ENCODE measurements at regions not wholly inside any gene's neighbourhood (a gene's known extent, or its start where the extent isn't known, plus 50 kb on each side); places are given as distances from the start of the nearest gene placed in this dataset.

DNA sequence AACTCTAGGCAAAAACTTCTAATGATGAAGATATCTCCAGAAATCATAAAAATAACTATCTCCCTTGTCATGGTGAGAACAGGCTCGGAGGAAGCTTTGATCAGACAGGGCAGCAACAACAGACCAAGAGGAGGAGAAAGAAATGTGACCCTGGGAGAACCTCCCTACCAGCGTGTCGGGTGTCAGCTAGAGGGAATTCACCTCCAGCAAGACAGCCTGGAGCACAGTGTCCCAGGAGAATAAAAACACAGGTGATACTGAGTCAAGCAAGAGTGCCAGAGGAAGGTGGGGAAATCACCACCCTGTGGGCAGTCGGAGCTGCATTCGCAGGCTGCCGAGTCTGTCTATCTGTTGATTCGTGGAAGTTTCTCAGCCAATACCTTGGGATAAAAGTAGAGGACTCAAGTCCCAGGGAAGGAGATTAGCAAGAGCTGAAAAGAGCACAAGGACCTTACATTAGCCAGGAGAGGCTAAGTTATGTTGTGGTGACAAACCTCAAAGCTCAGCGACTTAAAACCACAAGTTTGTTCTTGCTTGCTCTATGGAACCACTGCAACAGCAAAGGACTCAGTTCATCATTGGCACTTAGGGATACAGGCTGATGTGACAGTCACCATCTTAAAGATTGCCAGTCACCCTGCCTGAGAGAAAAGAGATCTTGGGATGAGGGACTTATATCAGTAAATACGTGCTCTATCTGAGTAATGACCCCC lies 598.3 kb downstream of the CCDC171 start:
- Mint-ChIP-seq H3K4me3 (no peak overlapping the region), H3K27me3 (ENCODE audit: low read depth) (peaks cover 17% of the 10 kb centered on the region), H3K27ac (no peak overlapping the region), H3K4me1 (ENCODE audit: low read depth) (peaks cover 11% of the 10 kb centered on the region), H3K9me3 (no peaks in the 10 kb centered on the region), H3K36me3 (ENCODE audit: low read depth) (no peaks in the 10 kb centered on the region)
- no peak for DNase-seq
- intact Hi-C loops (cut with micrococcal nuclease) = no loop called here
- CTCF ChIA-PET = no interaction called here

DNA sequence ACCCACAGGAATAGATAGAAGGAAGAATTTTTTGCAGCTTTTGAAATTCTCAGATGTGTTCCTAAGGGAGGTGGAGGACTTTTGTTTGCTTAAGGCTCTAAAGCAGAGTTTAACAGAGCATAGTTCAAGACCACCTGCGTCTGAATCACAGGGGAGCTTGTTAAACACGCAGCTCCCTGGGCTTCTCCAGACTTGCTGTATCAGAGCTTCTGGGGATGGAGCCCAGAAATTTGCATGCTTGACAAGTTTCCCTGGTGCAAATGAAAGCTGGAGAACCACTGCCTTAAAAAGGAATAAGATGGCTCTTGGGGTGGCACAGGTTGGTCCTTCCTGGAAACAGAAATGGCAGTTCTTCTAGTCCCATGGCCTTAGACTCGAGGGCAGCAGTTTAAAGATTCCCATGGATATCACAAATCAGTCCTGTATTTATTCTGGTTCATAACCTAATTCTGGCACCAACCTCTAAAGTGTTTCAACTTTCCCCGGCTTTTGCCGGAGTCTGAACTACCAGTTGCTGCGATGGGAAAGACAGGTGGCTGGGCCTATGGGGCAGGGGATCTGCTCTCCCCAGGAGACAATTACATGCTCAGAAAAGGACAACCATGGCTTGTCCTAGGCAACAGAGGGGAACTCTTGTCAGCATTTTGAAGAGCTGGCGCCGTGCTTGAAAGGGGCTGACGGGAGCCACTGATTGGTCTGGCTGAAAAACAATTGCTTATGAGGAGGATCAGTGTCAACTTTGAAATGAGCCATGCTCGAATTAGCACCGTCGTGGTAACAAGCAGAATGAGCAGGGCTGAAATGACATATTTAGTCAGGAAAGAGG lies 599.6 kb downstream of the CCDC171 start:
- CTCF ChIA-PET = no interaction called here
- intact Hi-C loops (cut with micrococcal nuclease) = no loop called here
- H3K4me3 Mint-ChIP-seq = no peak overlapping the region
- no peak for DNase-seq
- H3K36me3 Mint-ChIP-seq (ENCODE audit: low read depth) = no peaks in the 10 kb centered on the region
- no peak overlapping the region for H3K27ac Mint-ChIP-seq
- peaks cover 11% of the 10 kb centered on the region for H3K4me1 Mint-ChIP-seq (ENCODE audit: low read depth)
- no peaks in the 10 kb centered on the region for H3K9me3 Mint-ChIP-seq
- peaks cover 17% of the 10 kb centered on the region for H3K27me3 Mint-ChIP-seq (ENCODE audit: low read depth)

DNA sequence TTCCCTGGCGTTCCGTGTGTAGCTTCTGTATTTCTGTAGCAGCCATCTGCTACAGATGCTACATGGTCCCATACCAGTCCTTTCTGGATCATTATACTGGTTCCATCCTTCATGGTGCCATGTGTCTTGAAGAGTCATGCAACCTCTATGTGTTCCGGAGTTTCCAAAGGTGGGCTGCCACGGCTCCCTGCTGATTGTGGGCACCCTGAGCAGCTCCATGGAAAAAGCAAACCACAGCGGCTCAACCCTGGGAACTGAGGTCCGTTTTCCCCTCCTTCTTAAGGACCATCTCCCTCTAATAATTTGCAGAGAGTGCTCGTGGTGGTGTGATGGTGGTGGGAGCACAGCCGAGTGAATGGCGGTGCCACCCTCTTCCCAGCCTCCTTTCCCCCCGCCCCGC lies 600.4 kb downstream of the CCDC171 start:
- no peaks in the 10 kb centered on the region for H3K36me3 Mint-ChIP-seq (ENCODE audit: low read depth)
- no peak overlapping the region for H3K27ac Mint-ChIP-seq
- H3K27me3 Mint-ChIP-seq (ENCODE audit: low read depth) = peaks cover 17% of the 10 kb centered on the region
- H3K4me1 Mint-ChIP-seq (ENCODE audit: low read depth) = peaks cover 11% of the 10 kb centered on the region
- intact Hi-C loops (cut with micrococcal nuclease) = no loop called here
- no peak for DNase-seq
- no peaks in the 10 kb centered on the region for H3K9me3 Mint-ChIP-seq
- no peak overlapping the region for H3K4me3 Mint-ChIP-seq
- CTCF ChIA-PET = no interaction called here

DNA sequence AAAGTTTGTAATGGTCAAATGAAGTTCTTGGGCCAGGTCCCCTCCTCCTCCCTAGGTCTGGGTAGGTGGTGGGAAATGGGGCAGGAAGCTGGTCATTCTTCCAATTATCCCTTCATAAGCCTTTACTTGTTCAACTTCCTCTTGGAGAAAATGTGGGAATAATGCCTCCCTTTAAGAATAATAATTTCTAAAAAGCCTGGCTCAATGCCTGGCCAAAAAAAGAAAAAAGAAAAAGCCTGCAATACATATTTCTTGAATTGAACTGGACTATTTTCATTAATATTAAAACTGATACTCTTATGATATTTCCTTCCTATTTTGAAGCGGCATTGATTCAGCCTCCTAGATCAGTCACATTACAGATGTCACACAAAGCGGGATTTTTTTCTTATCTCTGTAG lies 600.9 kb downstream of the CCDC171 start:
- H3K4me1 Mint-ChIP-seq (ENCODE audit: low read depth) = peaks cover 11% of the 10 kb centered on the region
- H3K27ac Mint-ChIP-seq = no peak overlapping the region
- peaks cover 17% of the 10 kb centered on the region for H3K27me3 Mint-ChIP-seq (ENCODE audit: low read depth)
- no peaks in the 10 kb centered on the region for H3K36me3 Mint-ChIP-seq (ENCODE audit: low read depth)
- no peaks in the 10 kb centered on the region for H3K9me3 Mint-ChIP-seq
- no peak overlapping the region for H3K4me3 Mint-ChIP-seq
- intact Hi-C loops (cut with micrococcal nuclease) = no loop called here
- CTCF ChIA-PET = no interaction called here
- DNase-seq = no peak

DNA sequence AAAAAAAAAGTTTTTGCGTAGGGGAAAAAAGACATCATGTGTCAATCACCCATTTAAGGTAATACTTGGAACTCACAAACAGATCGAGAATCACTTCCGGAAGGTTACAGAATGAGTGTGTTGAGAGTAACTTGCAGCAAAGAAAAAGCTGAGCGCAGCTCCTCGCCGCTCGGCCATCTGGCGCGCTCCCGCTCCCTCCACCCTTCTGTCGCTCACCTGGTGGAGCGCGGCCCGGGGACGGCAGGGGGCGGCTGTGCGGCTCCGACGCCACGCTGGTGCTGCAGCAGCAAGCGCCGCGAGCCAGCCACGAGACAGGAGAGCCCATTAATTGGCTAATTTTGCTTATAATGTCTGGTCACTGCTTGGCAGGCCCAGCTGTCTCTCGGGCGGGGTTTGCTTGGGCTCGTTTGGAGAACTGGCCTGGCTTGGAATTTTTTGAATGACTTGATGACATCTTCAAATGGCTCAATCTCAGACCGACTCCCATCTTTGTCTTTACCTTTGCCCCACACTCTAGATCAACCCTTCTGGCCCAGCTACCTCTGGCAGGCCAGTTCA lies 601.8 kb downstream of the CCDC171 start:
- no peak overlapping the region for H3K4me3 Mint-ChIP-seq
- H3K27ac Mint-ChIP-seq = no peak overlapping the region
- peak; percentile 64 for DNase-seq
- no peaks in the 10 kb centered on the region for H3K9me3 Mint-ChIP-seq
- peaks cover 17% of the 10 kb centered on the region for H3K27me3 Mint-ChIP-seq (ENCODE audit: low read depth)
- no peaks in the 10 kb centered on the region for H3K36me3 Mint-ChIP-seq (ENCODE audit: low read depth)
- CTCF ChIA-PET = no interaction called here
- peaks cover 11% of the 10 kb centered on the region for H3K4me1 Mint-ChIP-seq (ENCODE audit: low read depth)
- intact Hi-C loops (cut with micrococcal nuclease) = no loop called here

DNA sequence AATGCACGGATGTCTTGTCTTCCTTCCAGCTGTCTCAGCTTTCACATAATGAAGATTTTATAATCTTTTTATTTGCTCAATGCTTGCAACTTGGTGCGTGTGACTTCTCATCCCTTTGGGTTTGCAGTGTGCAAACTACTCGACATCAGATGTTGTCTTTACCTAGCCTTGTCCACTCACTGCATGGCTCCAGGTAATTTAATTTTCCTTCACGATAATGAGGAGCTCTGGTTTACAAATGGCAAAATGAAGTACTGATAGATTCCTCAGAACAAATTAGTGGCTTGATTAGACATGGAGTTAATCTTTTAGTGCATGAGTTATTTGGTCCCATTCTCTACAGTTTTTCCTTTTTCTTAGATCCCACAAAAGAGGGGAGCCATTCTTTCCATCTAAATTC lies 603.0 kb downstream of the CCDC171 start:
- Mint-ChIP-seq H3K36me3 (ENCODE audit: low read depth) (no peaks in the 10 kb centered on the region), H3K27me3 (ENCODE audit: low read depth) (peaks cover 17% of the 10 kb centered on the region), H3K4me1 (ENCODE audit: low read depth) (peaks cover 11% of the 10 kb centered on the region), H3K27ac (no peak overlapping the region), H3K4me3 (no peak overlapping the region), H3K9me3 (no peaks in the 10 kb centered on the region)
- CTCF ChIA-PET = interaction anchor here (0.7 kb wide), 1 partner anchor 48 kb away, joined by 3 read pairs; no protein-coding TSS in a partner anchor
- intact Hi-C loops (cut with micrococcal nuclease) = no loop called here
- no peak for DNase-seq

DNA sequence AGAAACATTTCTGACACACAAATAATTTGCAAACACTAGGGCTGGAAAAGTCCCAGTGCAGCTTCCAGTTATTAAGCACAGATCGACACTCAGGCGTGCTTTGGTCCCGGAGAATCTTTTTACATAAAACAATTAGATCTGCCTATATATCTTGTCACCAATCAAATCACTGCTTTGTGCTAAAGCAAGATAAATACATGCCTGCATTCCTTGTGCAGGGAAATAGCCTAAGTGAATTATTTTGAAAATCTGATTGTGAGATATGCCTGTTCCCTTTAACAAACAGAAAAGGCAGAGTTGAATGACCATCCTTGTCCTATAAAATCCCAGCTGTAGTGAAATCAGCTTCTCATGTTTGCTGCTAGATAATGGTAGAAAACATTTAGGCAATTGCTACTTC lies 604.4 kb downstream of the CCDC171 start:
- CTCF ChIA-PET = interaction anchor here (0.6 kb wide), 1 partner anchor 96 kb away, joined by 3 read pairs; no protein-coding TSS in a partner anchor
- no peak for DNase-seq
- intact Hi-C loops (cut with micrococcal nuclease) = no loop called here
- Mint-ChIP-seq H3K27me3 (ENCODE audit: low read depth) (peaks cover 13% of the 10 kb centered on the region), H3K4me1 (ENCODE audit: low read depth) (peaks cover 11% of the 10 kb centered on the region), H3K9me3 (no peaks in the 10 kb centered on the region), H3K4me3 (no peak overlapping the region), H3K36me3 (ENCODE audit: low read depth) (no peaks in the 10 kb centered on the region), H3K27ac (no peak overlapping the region)

DNA sequence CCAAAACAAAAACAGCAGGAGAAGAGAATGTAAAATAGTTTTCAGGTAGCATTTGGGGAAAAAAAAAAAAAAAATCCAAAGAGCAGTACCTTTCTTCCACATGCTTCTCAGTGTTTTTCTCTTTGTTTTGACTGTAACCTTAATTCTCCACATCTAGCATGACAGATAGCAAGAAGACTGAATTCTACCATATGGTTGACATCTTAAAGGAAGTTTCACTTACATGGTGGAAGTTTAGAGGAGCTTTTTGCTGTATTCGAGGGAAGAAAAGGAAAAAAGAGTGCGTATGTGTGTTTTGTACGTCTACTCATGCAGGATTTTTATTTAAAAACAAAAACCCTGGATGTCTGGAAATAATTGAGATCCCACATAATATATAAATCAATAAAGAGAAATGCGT lies 604.8 kb downstream of the CCDC171 start:
- no peak for DNase-seq
- intact Hi-C loops (cut with micrococcal nuclease) = no loop called here
- H3K36me3 Mint-ChIP-seq (ENCODE audit: low read depth) = no peaks in the 10 kb centered on the region
- H3K4me1 Mint-ChIP-seq (ENCODE audit: low read depth) = peaks cover 11% of the 10 kb centered on the region
- no peaks in the 10 kb centered on the region for H3K9me3 Mint-ChIP-seq
- peaks cover 13% of the 10 kb centered on the region for H3K27me3 Mint-ChIP-seq (ENCODE audit: low read depth)
- CTCF ChIA-PET = no interaction called here
- H3K4me3 Mint-ChIP-seq = no peak overlapping the region
- no peak overlapping the region for H3K27ac Mint-ChIP-seq

DNA sequence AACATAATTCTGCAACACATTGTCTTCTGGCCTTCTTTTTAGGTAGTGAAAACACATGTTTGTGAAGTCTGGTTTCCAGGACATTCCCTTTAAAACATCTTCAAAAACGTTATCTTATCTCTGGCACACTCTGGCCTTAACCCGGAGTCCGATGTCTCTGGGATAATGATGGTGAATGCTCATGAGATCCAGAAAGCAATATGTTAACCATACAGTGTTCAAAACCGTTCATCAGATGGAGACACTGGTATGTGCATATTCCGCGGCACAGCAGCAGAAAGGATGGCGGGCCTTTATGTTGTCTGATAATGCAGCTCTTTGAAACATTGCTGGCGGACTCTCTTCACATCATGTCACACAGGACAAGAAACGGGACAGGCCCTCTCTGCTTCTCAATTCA lies 605.2 kb downstream of the CCDC171 start:
- Mint-ChIP-seq H3K4me1 (ENCODE audit: low read depth) (peaks cover 11% of the 10 kb centered on the region), H3K27me3 (ENCODE audit: low read depth) (peaks cover 13% of the 10 kb centered on the region), H3K9me3 (no peaks in the 10 kb centered on the region), H3K36me3 (ENCODE audit: low read depth) (no peaks in the 10 kb centered on the region), H3K4me3 (no peak overlapping the region), H3K27ac (no peak overlapping the region)
- intact Hi-C loops (cut with micrococcal nuclease) = no loop called here
- DNase-seq = no peak
- CTCF ChIA-PET = no interaction called here

DNA sequence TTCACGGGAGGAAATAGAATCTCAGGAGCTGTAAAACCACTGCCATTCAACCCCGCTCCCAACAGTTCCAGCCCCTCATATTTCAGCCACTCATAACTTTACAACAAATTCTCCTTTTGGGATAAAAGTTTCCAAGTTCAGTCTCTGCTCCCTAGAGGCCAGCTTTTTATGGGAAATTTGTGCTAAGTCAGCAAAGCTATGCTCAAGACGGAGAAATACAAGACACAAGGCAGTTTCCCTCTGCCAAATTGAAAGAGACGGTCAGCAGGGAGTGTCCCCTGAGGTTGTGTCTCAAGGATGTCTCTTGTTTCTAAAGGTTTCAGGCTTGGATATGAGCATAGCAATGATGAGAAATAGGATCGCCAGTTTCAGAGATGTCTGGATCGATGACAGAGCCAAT lies 608.6 kb downstream of the CCDC171 start:
- CTCF ChIA-PET = no interaction called here

DNA sequence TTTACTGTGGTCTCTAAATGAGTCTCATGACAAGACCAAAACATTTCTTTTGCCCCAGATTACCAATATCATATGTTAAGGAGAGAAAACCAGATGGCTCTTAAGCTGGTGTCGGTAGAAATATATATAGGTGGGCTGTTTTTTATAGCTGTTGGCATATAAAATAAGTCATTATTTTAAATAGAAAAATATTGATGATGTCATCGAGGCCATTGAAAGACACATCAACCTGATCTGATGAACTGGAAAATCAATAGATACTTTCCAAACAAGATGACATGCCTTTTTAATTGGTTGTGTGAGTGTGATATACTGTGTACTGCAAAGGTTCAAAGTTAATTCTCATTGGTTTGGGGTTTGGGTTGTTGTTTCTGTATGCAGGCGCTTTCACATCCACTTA lies 617.3 kb downstream of the CCDC171 start:
- no peak for DNase-seq
- Mint-ChIP-seq H3K9me3 (no peaks in the 10 kb centered on the region), H3K27ac (no peak overlapping the region), H3K4me1 (ENCODE audit: low read depth) (no peaks in the 10 kb centered on the region), H3K27me3 (ENCODE audit: low read depth) (peaks cover 1% of the 10 kb centered on the region), H3K36me3 (ENCODE audit: low read depth) (no peaks in the 10 kb centered on the region), H3K4me3 (no peak overlapping the region)
- CTCF ChIA-PET = no interaction called here
- intact Hi-C loops (cut with micrococcal nuclease) = no loop called here

More for the DNA sequence above, 608.6 kb downstream of the CCDC171 start:
- Mint-ChIP-seq H3K4me1 (ENCODE audit: low read depth) (no peaks in the 10 kb centered on the region), H3K9me3 (no peaks in the 10 kb centered on the region), H3K36me3 (ENCODE audit: low read depth) (no peaks in the 10 kb centered on the region), H3K27ac (no peak overlapping the region), H3K4me3 (no peak overlapping the region), H3K27me3 (ENCODE audit: low read depth) (no peaks in the 10 kb centered on the region)
- DNase-seq = no peak
- intact Hi-C loops (cut with micrococcal nuclease) = no loop called here

DNA sequence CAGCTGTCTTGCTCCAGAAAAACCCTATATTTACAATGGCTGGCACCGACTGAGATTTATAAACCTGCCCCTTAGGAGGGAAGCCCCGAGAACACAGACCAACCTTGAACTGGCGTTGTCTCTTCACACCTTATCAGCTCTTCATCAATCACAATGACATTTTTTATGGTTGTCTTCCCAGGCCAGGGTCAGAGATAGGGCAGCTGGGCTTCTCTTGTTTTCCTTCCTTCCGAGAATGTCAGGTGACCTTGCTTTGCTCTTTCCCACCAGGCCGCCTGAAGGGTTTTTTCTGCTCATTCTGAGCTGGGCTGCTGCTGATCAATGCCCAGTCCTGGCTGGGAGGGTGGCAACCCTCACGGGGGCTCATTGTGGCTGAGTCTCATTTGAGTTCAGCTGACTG lies 619.1 kb downstream of the CCDC171 start:
- intact Hi-C loops (cut with micrococcal nuclease) = no loop called here
- Mint-ChIP-seq H3K36me3 (ENCODE audit: low read depth) (no peaks in the 10 kb centered on the region), H3K4me3 (no peak overlapping the region), H3K27ac (no peak overlapping the region), H3K4me1 (ENCODE audit: low read depth) (no peaks in the 10 kb centered on the region), H3K27me3 (ENCODE audit: low read depth) (peaks cover 1% of the 10 kb centered on the region), H3K9me3 (no peaks in the 10 kb centered on the region)
- CTCF ChIA-PET = no interaction called here
- no peak for DNase-seq

DNA sequence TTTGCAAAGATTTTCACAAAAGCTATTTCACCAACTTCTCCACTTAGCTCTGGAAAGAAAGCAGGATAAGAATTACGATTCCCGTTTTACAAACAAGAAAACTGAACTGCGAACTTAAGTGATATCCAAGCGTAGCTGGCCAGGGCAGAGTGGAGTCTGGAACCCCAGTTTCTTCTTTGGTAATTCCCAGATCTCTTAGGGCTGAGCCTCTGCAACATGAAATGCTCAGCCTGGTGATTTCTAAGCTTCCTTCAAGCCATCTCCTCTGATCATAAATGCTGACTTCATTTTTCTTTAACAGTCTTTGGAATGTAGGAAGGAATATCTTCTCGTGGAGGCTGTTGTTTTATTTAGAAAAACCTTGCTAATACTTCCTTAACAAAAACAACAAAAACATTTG lies 620.0 kb downstream of the CCDC171 start:
- Mint-ChIP-seq H3K27me3 (ENCODE audit: low read depth) (peaks cover 1% of the 10 kb centered on the region), H3K4me1 (ENCODE audit: low read depth) (no peaks in the 10 kb centered on the region), H3K9me3 (no peaks in the 10 kb centered on the region), H3K27ac (no peak overlapping the region), H3K4me3 (no peak overlapping the region), H3K36me3 (ENCODE audit: low read depth) (no peaks in the 10 kb centered on the region)
- CTCF ChIA-PET = no interaction called here
- no peak for DNase-seq
- intact Hi-C loops (cut with micrococcal nuclease) = no loop called here
